ENCODE measurements at regions not wholly inside any gene's neighbourhood (a gene's known extent, or its start where the extent isn't known, plus 50 kb on each side); places are given as distances from the start of the nearest gene placed in this dataset.

DNA sequence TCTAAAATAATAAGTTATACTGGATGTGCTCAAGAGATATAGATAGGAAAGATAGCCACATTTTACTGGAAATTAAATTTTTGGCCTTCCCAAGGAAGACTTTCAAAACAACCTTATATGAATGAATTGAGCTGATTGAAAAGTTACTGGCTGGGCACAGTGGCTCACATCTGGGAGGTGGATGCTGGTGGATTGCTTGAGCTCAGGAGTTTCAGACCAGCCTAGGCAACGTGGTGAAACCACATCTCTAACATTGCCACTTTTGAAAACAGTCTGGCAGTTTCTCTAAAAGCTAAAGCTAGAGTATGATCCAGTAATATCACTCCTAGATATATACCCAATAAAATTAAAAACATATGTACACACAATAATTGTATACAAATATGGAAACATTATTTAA lies 231.4 kb upstream of the POU1F1 start:
- H3K27me3 ChIP-seq, result no peaks in the 10 kb centered on the region
- no peaks in the 10 kb centered on the region for H3K36me3 ChIP-seq
- no peaks in the 10 kb centered on the region for H3K4me1 ChIP-seq

DNA sequence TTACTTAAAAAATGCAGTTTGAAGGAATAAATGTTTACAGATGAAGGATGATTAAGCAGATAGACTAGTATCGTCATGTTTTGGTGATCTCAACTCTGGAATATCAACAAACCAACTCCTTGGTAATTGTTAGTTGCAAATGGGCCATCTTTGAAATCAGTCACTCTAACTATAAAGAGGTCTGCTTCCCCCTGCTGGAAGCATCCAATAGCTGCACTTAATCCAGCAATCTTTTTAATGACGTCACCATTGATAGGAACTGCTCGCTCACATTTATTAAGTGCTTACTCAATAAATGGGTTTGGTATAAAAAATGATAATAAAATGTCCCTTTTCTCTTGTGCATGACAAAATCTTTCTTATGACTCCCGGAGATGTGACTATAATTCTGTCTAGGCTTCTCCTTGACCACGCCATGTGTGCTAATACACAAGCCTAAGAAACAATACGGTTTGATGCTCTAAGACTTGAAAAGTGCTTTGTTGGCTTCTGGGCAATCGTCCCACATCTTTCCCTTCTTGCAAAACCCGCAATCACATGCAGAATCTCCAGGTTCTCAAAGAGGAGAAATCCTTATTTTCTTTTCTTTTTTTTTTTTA lies 227.6 kb upstream of the POU1F1 start:
- WGBS, 2 donors, result 37 to 47% methylated on average over 8 of the region's 8 CpGs
- peak in 1 of 2 donors; percentile 22 for DNase-seq
- ATAC-seq (ENCODE audit: low FRiP score in 2 of 2), result peak in 1 of 2 donors; percentile 74

More for the DNA sequence above, 231.4 kb upstream of the POU1F1 start:
- ATAC-seq (ENCODE audit: low FRiP score in 2 of 2) (no peak), DNase-seq (no peak)
- Histone ChIP-seq H3K4me3 (no peak overlapping the region), H3K9me3 (no peaks in the 10 kb centered on the region), H3K27ac (no peak overlapping the region)
- WGBS, 2 donors, result 61 to 71% methylated on average over 1 of the region's 1 CpG
- TF ChIP-seq POLR2AphosphoS5 (IDR thresholded peaks at IDR 0.05), result no peak
- TF ChIP-seq POLR2A (IDR thresholded peaks at IDR 0.05), result no peak
- TF ChIP-seq, protein P1, sequence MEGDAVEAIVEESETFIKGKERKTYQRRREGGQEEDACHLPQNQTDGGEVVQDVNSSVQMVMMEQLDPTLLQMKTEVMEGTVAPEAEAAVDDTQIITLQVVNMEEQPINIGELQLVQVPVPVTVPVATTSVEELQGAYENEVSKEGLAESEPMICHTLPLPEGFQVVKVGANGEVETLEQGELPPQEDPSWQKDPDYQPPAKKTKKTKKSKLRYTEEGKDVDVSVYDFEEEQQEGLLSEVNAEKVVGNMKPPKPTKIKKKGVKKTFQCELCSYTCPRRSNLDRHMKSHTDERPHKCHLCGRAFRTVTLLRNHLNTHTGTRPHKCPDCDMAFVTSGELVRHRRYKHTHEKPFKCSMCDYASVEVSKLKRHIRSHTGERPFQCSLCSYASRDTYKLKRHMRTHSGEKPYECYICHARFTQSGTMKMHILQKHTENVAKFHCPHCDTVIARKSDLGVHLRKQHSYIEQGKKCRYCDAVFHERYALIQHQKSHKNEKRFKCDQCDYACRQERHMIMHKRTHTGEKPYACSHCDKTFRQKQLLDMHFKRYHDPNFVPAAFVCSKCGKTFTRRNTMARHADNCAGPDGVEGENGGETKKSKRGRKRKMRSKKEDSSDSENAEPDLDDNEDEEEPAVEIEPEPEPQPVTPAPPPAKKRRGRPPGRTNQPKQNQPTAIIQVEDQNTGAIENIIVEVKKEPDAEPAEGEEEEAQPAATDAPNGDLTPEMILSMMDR (IDR thresholded peaks at IDR 0.05), result no peak
- TF ChIP-seq EP300 (IDR thresholded peaks at IDR 0.05), result no peak

DNA sequence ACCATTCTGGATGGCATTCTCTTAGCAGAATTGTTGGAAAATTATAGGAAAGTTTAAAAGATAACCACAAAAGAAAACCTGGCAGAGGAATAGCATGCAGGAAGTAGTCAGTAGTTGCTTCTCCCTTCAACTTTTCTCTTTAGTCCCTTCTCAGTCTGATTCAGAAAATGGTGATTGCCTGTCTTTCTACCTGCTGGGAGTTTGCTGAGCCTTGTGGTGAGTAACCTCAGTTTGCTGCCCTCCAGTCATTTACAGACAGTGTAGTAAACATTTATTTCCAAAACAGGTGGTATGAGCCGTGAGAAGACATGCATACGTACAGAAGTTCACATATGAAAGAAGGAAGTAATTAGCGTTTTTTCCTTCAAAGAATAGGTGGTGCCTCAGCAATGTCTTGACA lies 224.7 kb upstream of the POU1F1 start:
- WGBS, 2 donors, result 49 to 86% methylated on average over 3 of the region's 3 CpGs
- TF ChIP-seq POLR2AphosphoS5 (IDR thresholded peaks at IDR 0.05) (no peak), EP300 (IDR thresholded peaks at IDR 0.05) (no peak), POLR2A (IDR thresholded peaks at IDR 0.05) (no peak)
- TF ChIP-seq, protein P1 (IDR thresholded peaks at IDR 0.05), result no peak
- Histone ChIP-seq H3K27ac (no peak overlapping the region), H3K36me3 (no peaks in the 10 kb centered on the region), H3K9me3 (no peaks in the 10 kb centered on the region), H3K4me3 (no peak overlapping the region), H3K27me3 (no peaks in the 10 kb centered on the region), H3K4me1 (no peaks in the 10 kb centered on the region)
- ATAC-seq (ENCODE audit: low FRiP score in 2 of 2) (no peak), DNase-seq (no peak)

More for the DNA sequence above, 227.6 kb upstream of the POU1F1 start:
- Histone ChIP-seq H3K9me3 (no peaks in the 10 kb centered on the region), H3K27me3 (no peaks in the 10 kb centered on the region), H3K4me3 (no peak overlapping the region), H3K4me1 (no peaks in the 10 kb centered on the region), H3K36me3 (no peaks in the 10 kb centered on the region), H3K27ac (no peak overlapping the region)
- TF ChIP-seq EP300 (IDR thresholded peaks at IDR 0.05), result no peak
- TF ChIP-seq, protein P1 (IDR thresholded peaks at IDR 0.05), result peak in 4 of 6 experiments; percentile 33 to 73 (median 70)

DNA sequence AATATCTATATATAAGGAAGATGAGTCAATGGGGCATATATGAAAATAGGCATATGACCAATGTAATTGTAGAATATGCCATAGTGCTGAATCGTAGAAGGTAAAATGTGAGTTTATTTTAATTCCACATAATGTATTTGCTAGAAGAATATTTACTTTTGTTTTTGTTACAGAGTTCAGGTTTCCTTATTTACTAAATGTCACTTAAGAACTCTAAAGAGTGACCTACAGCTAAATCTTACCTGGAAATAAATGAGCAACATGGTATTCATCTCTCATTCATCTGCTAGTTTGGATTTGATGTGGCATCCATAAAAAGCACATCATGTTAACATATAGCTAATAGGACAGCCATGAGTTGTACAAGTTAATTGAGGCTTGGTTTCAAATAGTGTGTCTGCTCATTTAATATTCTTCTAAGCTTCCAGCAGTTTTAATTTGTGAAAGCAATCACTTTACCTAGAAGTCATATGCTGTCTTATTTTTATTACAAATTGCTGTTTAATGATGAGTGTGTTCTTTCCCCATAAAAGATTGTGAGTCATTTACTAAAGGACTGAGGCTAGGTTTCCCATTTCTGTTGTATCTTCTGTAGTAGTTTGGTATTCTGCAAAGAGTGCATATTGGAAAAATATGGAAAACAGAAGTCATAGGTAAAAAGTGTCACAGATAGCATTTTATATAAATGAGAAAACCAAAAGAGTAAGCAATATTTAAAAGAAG lies 222.1 kb upstream of the POU1F1 start:
- H3K27me3 ChIP-seq, result no peaks in the 10 kb centered on the region
- TF ChIP-seq POLR2AphosphoS5 (IDR thresholded peaks at IDR 0.05) (no peak), POLR2A (IDR thresholded peaks at IDR 0.05) (no peak)
- ATAC-seq (ENCODE audit: low FRiP score in 2 of 2) (no peak), DNase-seq (no peak)
- 76 to 83% methylated on average over 1 of the region's 1 CpG for WGBS, 2 donors
- H3K9me3 ChIP-seq, result no peaks in the 10 kb centered on the region
- H3K4me3 ChIP-seq, result no peak overlapping the region
- H3K36me3 ChIP-seq, result no peaks in the 10 kb centered on the region
- H3K27ac ChIP-seq, result no peak overlapping the region
- H3K4me1 ChIP-seq, result no peaks in the 10 kb centered on the region

DNA sequence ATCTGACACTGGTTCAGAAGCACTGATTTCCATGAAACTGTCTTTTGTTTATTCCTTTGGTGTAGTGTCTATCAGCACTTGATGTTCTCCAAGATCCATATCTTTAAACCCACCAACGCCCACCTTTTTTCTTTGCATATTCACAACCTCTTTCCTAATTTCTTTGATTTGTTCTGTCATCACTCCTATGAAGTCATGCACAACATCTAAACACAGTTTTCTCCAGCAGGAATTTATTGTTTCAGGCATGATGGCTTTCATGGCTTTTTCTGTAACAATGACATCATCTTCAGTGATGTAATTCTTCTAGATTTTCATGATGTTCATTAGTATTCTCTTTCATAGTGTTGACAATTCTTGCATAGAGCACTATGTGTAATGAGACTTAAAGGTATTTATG lies 219.6 kb upstream of the POU1F1 start:
- TF ChIP-seq, protein P1 (IDR thresholded peaks at IDR 0.05), result no peak
- TF ChIP-seq EP300 (IDR thresholded peaks at IDR 0.05) (no peak), POLR2AphosphoS5 (IDR thresholded peaks at IDR 0.05) (no peak), POLR2A (IDR thresholded peaks at IDR 0.05) (no peak)
- H3K4me1 ChIP-seq, result no peaks in the 10 kb centered on the region
- H3K27me3 ChIP-seq, result no peaks in the 10 kb centered on the region
- H3K27ac ChIP-seq, result no peak overlapping the region
- no peaks in the 10 kb centered on the region for H3K36me3 ChIP-seq
- 59 to 69% methylated on average over 1 of the region's 1 CpG for WGBS, 2 donors
- no peak overlapping the region for H3K4me3 ChIP-seq
- ATAC-seq (ENCODE audit: low FRiP score in 2 of 2), result no peak
- no peaks in the 10 kb centered on the region for H3K9me3 ChIP-seq
- no peak for DNase-seq
